ENCODE measurements at regions not wholly inside any gene's neighbourhood (a gene's known extent, or its start where the extent isn't known, plus 50 kb on each side); places are given as distances from the start of the nearest gene placed in this dataset.

- no peaks in the 10 kb centered on the region for H3K36me3 Mint-ChIP-seq
- H3K27ac Mint-ChIP-seq: no peak overlapping the region
- no peak for DNase-seq
- H3K4me1 Mint-ChIP-seq: no peaks in the 10 kb centered on the region
- H3K9me3 Mint-ChIP-seq: no peaks in the 10 kb centered on the region
- H3K27me3 Mint-ChIP-seq: no peaks in the 10 kb centered on the region
- H3K4me3 Mint-ChIP-seq: no peak overlapping the region
Observed at GRCh38 chr2:42846932-42847595, 54.7 kb upstream of the HAAO start.

- Mint-ChIP-seq H3K9me3 (no peaks in the 10 kb centered on the region), H3K4me3 (no peak overlapping the region), H3K36me3 (no peaks in the 10 kb centered on the region), H3K4me1 (no peaks in the 10 kb centered on the region), H3K27ac (no peak overlapping the region), H3K27me3 (no peaks in the 10 kb centered on the region)
- no peak for DNase-seq
Observed at GRCh38 chr2:42846026-42846425, 53.6 kb upstream of the HAAO start.

- no peaks in the 10 kb centered on the region for H3K4me1 Mint-ChIP-seq
- H3K4me3 Mint-ChIP-seq: no peak overlapping the region
- H3K9me3 Mint-ChIP-seq: no peaks in the 10 kb centered on the region
- no peaks in the 10 kb centered on the region for H3K27me3 Mint-ChIP-seq
- H3K36me3 Mint-ChIP-seq: no peaks in the 10 kb centered on the region
- DNase-seq: no peak
- H3K27ac Mint-ChIP-seq: no peak overlapping the region
Observed at GRCh38 chr2:42844901-42845821, 52.8 kb upstream of the HAAO start.

GRCh38 chr2:42844366-42844765, 52.0 kb upstream of the HAAO start:
- Mint-ChIP-seq H3K27ac (no peak overlapping the region), H3K9me3 (no peaks in the 10 kb centered on the region), H3K27me3 (no peaks in the 10 kb centered on the region)

GRCh38 chr2:42843611-42844010, 51.2 kb upstream of the HAAO start:
- no peaks in the 10 kb centered on the region for H3K9me3 Mint-ChIP-seq
- H3K4me3 Mint-ChIP-seq: no peak overlapping the region
- H3K27ac Mint-ChIP-seq: no peak overlapping the region
- H3K36me3 Mint-ChIP-seq: no peaks in the 10 kb centered on the region
- H3K27me3 Mint-ChIP-seq: no peaks in the 10 kb centered on the region
- no peaks in the 10 kb centered on the region for H3K4me1 Mint-ChIP-seq
- no peak for DNase-seq

More at GRCh38 chr2:42844366-42844765, 52.0 kb upstream of the HAAO start:
- DNase-seq: no peak
- H3K4me1 Mint-ChIP-seq: no peaks in the 10 kb centered on the region
- H3K4me3 Mint-ChIP-seq: no peak overlapping the region
- H3K36me3 Mint-ChIP-seq: no peaks in the 10 kb centered on the region

GRCh38 chr2:42843131-42843530, 50.7 kb upstream of the HAAO start:
- no peaks in the 10 kb centered on the region for H3K27me3 Mint-ChIP-seq
- H3K4me1 Mint-ChIP-seq: no peaks in the 10 kb centered on the region
- no peak for DNase-seq
- no peak overlapping the region for H3K27ac Mint-ChIP-seq
- H3K9me3 Mint-ChIP-seq: no peaks in the 10 kb centered on the region
- no peak overlapping the region for H3K4me3 Mint-ChIP-seq
- H3K36me3 Mint-ChIP-seq: no peaks in the 10 kb centered on the region

GRCh38 chr2:42842466-42842865, 50.1 kb upstream of the HAAO start:
- H3K27me3 Mint-ChIP-seq: no peaks in the 10 kb centered on the region
- no peak overlapping the region for H3K27ac Mint-ChIP-seq
- H3K4me3 Mint-ChIP-seq: no peak overlapping the region

More at GRCh38 chr2:42842466-42842865, 50.1 kb upstream of the HAAO start:
- no peaks in the 10 kb centered on the region for H3K9me3 Mint-ChIP-seq
- no peaks in the 10 kb centered on the region for H3K36me3 Mint-ChIP-seq
- no peak for DNase-seq
- H3K4me1 Mint-ChIP-seq: no peaks in the 10 kb centered on the region
